ENCODE measurements at regions not wholly inside any gene's neighbourhood (a gene's known extent, or its start where the extent isn't known, plus 50 kb on each side); places are given as distances from the start of the nearest gene placed in this dataset.

DNA sequence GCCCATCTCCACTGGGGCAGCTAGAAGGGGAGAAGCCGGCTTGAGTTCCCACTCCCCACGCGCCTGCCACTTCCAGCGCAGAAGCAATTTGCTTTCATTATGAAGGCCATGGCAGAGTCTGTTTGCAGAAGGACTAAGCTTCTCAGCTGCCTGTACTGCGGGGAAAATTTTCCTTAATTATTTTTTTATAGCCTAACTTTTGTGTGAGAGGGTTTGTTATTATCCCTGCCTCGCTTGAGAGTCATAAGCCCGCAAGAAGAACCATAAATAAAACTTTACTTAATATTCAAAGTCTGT is 56.0 kb upstream of the DLK1 start:
- ATAC-seq (no peak), DNase-seq (no peak)
- TF ChIP-seq, protein P1, sequence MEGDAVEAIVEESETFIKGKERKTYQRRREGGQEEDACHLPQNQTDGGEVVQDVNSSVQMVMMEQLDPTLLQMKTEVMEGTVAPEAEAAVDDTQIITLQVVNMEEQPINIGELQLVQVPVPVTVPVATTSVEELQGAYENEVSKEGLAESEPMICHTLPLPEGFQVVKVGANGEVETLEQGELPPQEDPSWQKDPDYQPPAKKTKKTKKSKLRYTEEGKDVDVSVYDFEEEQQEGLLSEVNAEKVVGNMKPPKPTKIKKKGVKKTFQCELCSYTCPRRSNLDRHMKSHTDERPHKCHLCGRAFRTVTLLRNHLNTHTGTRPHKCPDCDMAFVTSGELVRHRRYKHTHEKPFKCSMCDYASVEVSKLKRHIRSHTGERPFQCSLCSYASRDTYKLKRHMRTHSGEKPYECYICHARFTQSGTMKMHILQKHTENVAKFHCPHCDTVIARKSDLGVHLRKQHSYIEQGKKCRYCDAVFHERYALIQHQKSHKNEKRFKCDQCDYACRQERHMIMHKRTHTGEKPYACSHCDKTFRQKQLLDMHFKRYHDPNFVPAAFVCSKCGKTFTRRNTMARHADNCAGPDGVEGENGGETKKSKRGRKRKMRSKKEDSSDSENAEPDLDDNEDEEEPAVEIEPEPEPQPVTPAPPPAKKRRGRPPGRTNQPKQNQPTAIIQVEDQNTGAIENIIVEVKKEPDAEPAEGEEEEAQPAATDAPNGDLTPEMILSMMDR (IDR thresholded peaks at IDR 0.05) = no peak
- Histone ChIP-seq H3K4me1 (peaks cover 27% of the 10 kb centered on the region), H3K27ac (no peak overlapping the region), H3K4me3 (no peak overlapping the region), H3K36me3 (no peaks in the 10 kb centered on the region), H3K9me3 (no peaks in the 10 kb centered on the region), H3K27me3 (ENCODE audit: low read depth) (peaks cover 25% of the 10 kb centered on the region)
- intact Hi-C loops (cut with DNase I) = no loop called here

DNA sequence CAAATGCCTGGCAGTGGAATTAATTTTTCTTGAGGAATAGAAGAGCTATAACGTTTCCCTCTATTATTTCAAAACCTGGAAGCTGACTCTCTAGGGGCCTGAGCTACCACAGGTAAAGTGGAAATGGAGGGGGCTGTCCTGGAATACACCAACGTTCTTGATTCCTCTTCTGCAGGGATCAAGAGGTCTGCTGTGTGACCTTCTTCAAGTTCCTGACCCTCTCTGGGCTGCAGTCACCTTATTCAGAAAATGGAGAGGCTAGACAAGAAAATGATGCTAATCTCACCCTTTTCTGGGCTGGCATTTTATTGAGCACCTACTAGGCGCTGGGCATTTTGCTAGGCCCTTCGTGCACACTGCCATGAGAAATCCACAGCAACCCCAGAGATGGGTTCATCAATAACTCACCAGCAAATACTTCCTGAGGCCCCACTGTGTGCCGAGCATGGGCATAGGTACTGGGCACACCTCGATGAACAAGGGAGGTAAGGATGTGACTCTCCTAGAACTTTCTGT is 55.2 kb upstream of the DLK1 start:
- Histone ChIP-seq H3K36me3 (no peaks in the 10 kb centered on the region), H3K27me3 (ENCODE audit: low read depth) (peaks cover 25% of the 10 kb centered on the region)
- TF ChIP-seq, protein P1 (IDR thresholded peaks at IDR 0.05) = no peak

DNA sequence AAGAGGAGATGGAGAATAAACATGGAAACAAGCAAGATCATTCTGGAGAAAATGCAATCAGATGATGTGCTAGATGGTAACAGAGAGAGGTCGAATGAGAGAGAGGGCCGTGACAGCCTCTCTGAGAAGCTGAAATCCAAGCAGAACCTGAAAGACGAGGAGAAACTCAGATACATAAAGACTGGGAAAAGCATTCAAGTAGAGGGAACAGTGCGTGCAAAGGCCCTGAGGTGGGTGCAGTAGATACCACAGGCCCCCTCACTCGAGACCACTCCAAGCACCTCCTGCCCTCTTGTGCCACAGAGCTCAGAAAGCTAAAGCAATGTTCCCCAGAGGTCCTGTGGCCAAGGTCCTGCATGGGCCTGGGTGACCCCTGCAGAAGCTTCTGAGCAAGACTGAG is 54.8 kb upstream of the DLK1 start:
- Histone ChIP-seq H3K4me1 (peaks cover 33% of the 10 kb centered on the region), H3K36me3 (no peaks in the 10 kb centered on the region), H3K4me3 (no peak overlapping the region), H3K27ac (no peak overlapping the region), H3K27me3 (ENCODE audit: low read depth) (peaks cover 25% of the 10 kb centered on the region), H3K9me3 (no peaks in the 10 kb centered on the region)
- intact Hi-C loops (cut with DNase I) = no loop called here
- TF ChIP-seq, protein P1 (IDR thresholded peaks at IDR 0.05) = no peak
- ATAC-seq (no peak), DNase-seq (no peak)

More for the DNA sequence above, 55.2 kb upstream of the DLK1 start:
- no peaks in the 10 kb centered on the region for H3K9me3 ChIP-seq
- no peak for ATAC-seq
- no peak overlapping the region for H3K4me3 ChIP-seq
- intact Hi-C loops (cut with DNase I) = no loop called here
- no peak for DNase-seq
- H3K4me1 ChIP-seq = peaks cover 29% of the 10 kb centered on the region
- H3K27ac ChIP-seq = no peak overlapping the region

DNA sequence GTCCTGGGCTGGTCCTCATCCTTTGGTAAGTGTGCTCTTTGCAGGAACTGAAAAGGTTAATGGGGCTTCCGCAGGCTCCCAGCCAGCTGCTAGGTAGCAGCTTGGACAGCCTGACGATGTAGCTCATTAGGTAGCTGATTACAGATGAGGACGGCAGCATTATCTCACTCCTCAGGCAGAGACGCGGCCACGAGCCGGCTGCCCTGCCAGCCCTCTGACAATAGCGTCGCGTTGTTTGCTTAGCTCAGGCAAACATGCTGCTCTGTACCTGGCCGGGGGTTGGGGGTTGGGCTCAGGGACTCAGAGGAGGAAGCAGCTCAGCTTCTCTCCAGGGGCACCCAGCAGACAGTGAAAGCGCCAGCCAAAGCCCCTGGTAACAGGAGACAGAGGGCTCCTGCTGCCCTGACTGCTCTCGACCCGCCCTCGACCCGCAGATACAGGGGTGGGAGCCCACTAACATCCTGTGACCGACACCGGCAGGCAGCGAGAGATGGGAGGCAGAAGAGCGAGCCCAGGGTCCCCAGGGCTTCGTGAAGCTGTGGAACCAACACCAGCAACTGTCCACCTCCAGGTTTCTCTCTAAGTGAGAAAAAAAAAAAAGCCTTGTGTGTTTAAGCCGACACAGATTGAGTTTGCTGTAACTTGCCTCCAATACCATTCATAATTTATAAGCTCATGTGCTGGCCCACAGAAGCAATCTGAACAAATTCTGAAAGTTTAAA is 53.4 kb upstream of the DLK1 start:
- Histone ChIP-seq H3K4me3 (no peak overlapping the region), H3K4me1 (peaks cover 46% of the 10 kb centered on the region), H3K36me3 (no peaks in the 10 kb centered on the region), H3K27ac (no peak overlapping the region), H3K9me3 (no peaks in the 10 kb centered on the region), H3K27me3 (ENCODE audit: low read depth) (peaks cover 25% of the 10 kb centered on the region)
- TF ChIP-seq, protein P1 (IDR thresholded peaks at IDR 0.05) = no peak
- peak; percentile 66 for DNase-seq
- peak; percentile 20 to 49 for ATAC-seq
- intact Hi-C loops (cut with DNase I) = no loop called here

DNA sequence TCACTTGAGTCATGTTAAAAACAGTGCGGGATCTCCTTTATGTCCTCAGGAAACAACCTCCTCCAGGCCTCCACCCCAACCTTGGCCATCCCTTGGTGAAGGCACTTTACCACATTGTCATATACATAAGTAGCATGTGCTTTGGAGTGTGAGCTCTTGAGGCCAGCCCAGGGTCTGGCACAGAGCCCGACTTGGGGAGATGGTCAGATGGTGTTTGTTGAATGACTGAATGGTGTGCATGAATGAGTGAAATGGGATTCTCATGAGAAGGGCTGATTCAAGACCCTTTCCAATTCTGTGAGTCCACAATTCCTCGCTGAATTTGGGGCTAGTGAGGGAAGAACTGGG is 52.9 kb upstream of the DLK1 start:
- Histone ChIP-seq H3K27me3 (ENCODE audit: low read depth) (peaks cover 25% of the 10 kb centered on the region), H3K36me3 (no peaks in the 10 kb centered on the region), H3K27ac (no peak overlapping the region), H3K4me3 (no peak overlapping the region), H3K4me1 (peaks cover 48% of the 10 kb centered on the region), H3K9me3 (no peaks in the 10 kb centered on the region)
- intact Hi-C loops (cut with DNase I) = no loop called here
- no peak for ATAC-seq
- TF ChIP-seq, protein P1 (IDR thresholded peaks at IDR 0.05) = no peak
- DNase-seq = no peak

Measured in lower lobe of right lung (tissue), 2 donors.